Panc1 (cell line): ENCODE measurements at regions not wholly inside any gene's neighbourhood (a gene's known extent, or its start where the extent isn't known, plus 50 kb on each side); places are given as distances from the start of the nearest gene placed in this dataset.

Experiments used
- ATAC-seq: fragments of 200-7000 bp; cut with Tn5 transposase; 2 replicates; pipeline ENCODE4 v1.9.1; 2020; ENCODE audit warnings: mild to moderate bottlenecking, moderate library complexity
- BruUV-seq: library from RNA; stranded (reverse); fragments of 400-500 nt; replicated peaks from 2 replicates; lab custom pipeline; 2021; lab: Mats Ljungman, UMichigan
- CTCF ChIA-PET: fragments of 300-600 bp; sonication (Branson Sonifier 250); formaldehyde crosslinking; loops from one replicate; lab custom pipeline; 2022; ENCODE audit warnings: antibody characterized with exemption; lab: Charles Lee
- POLR2A ChIA-PET: fragments of 300-600 bp; sonication (Branson Sonifier 250); formaldehyde crosslinking; loops from one replicate; lab custom pipeline; 2022; ENCODE audit warnings: antibody characterized with exemption; lab: Charles Lee
- DNase-seq: peaks from one replicate; pipeline ENCODE4 v3.0.0-alpha.2; 2010; ENCODE audit warnings: low read depth, low spot score
- H3K27ac ChIP-seq: 2 replicates; pipeline ENCODE4 v1.5.1; 2011; ENCODE audit warnings: mild to moderate bottlenecking, low read length, inconsistent platforms
- H3K27me3 ChIP-seq: fragments of 200-500 bp; sonication (Bioruptor generic); 2 replicates; pipeline ENCODE4 v1.6.0; 2014; ENCODE audit warnings: low read length, inconsistent platforms; ENCODE audit not compliant: control insufficient read depth, insufficient read depth
- H3K36me3 ChIP-seq: fragments of 200-500 bp; sonication (Bioruptor generic); 2 replicates; pipeline ENCODE4 v1.5.1; 2014; ENCODE audit warnings: inconsistent platforms, mild to moderate bottlenecking, low read length, moderate library complexity; ENCODE audit not compliant: control insufficient read depth, insufficient read depth
- H3K4me1 ChIP-seq: 2 replicates; pipeline ENCODE4 v1.5.1; 2011; ENCODE audit warnings: inconsistent platforms, mild to moderate bottlenecking, low read length, moderate library complexity; ENCODE audit not compliant: control insufficient read depth, insufficient read depth
- H3K4me3 ChIP-seq, 2 experiments: 2 replicates each; pipeline ENCODE4 v1.5.1; 2011 to 2012; ENCODE audit warnings: low read depth in 2 of 2, low read length in 2 of 2, mild to moderate bottlenecking in 2 of 2, inconsistent platforms in 1 of 2, moderate library complexity in 1 of 2
- H3K9me3 ChIP-seq: fragments of 200-500 bp; sonication (Bioruptor generic); 2 replicates; pipeline ENCODE4 v1.5.1; 2014; ENCODE audit warnings: low read depth, mild to moderate bottlenecking, inconsistent platforms, low read length, moderate library complexity; ENCODE audit not compliant: control insufficient read depth, insufficient read depth
- CTCF ChIP-seq: fragments of 450-650 bp; IDR thresholded peaks from 2 replicates; pipeline ENCODE4 v1.5.1; 2017; ENCODE audit warnings: mild to moderate bottlenecking
- POLR2AphosphoS5 ChIP-seq: IDR thresholded peaks from 2 replicates; pipeline ENCODE4 v1.6.1; 2012; ENCODE audit warnings: mild to moderate bottlenecking, low read depth, low read length, moderate library complexity
- SIN3A ChIP-seq: IDR thresholded peaks from 2 replicates; pipeline ENCODE4 v1.6.1; 2012; ENCODE audit warnings: low read depth, mild to moderate bottlenecking, low read length, moderate library complexity, borderline replicate concordance; ENCODE audit not compliant: insufficient read depth
- TCF7L2 ChIP-seq: IDR thresholded peaks from 2 replicates; pipeline ENCODE4 v1.6.1; 2011; ENCODE audit warnings: mild to moderate bottlenecking, low read depth, low read length, inconsistent platforms
- in situ Hi-C: cut with HindIII; loops from 2 replicates; pipeline ENCODE4 v1.10.0; 2016; ENCODE audit warnings: low sequenced_read_pairs, low pct_unique_long_range_greater_than_20kb
- intact Hi-C: fragments of 100-400 bp; cut with micrococcal nuclease; formaldehyde crosslinking; loops from one replicate; pipeline ENCODE4 v1.10.0; 2022; ENCODE audit not compliant: unreplicated experiment
- TF ChIP-seq, protein P1 (sequence below), 2 experiments: IDR thresholded peaks; 2 replicates each; pipeline ENCODE4 v1.6.1; 2011 to 2012; ENCODE audit warnings: low read depth in 2 of 2, control low read depth in 1 of 2, low read length in 1 of 2, mild to moderate bottlenecking in 1 of 2, moderate library complexity in 1 of 2; ENCODE audit not compliant: insufficient read depth in 1 of 2

GRCh38 chr6:163900570-163900969 lies 486.1 kb downstream of the QKI start:
- TF ChIP-seq POLR2AphosphoS5 (no peak), CTCF (no peak), SIN3A (no peak), TCF7L2 (no peak)
- TF ChIP-seq, protein P1, sequence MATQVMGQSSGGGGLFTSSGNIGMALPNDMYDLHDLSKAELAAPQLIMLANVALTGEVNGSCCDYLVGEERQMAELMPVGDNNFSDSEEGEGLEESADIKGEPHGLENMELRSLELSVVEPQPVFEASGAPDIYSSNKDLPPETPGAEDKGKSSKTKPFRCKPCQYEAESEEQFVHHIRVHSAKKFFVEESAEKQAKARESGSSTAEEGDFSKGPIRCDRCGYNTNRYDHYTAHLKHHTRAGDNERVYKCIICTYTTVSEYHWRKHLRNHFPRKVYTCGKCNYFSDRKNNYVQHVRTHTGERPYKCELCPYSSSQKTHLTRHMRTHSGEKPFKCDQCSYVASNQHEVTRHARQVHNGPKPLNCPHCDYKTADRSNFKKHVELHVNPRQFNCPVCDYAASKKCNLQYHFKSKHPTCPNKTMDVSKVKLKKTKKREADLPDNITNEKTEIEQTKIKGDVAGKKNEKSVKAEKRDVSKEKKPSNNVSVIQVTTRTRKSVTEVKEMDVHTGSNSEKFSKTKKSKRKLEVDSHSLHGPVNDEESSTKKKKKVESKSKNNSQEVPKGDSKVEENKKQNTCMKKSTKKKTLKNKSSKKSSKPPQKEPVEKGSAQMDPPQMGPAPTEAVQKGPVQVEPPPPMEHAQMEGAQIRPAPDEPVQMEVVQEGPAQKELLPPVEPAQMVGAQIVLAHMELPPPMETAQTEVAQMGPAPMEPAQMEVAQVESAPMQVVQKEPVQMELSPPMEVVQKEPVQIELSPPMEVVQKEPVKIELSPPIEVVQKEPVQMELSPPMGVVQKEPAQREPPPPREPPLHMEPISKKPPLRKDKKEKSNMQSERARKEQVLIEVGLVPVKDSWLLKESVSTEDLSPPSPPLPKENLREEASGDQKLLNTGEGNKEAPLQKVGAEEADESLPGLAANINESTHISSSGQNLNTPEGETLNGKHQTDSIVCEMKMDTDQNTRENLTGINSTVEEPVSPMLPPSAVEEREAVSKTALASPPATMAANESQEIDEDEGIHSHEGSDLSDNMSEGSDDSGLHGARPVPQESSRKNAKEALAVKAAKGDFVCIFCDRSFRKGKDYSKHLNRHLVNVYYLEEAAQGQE (IDR thresholded peaks at IDR 0.05; ENCODE audit: insufficient read depth in 1 of 2, low read depth in 2 of 2, low read length in 1 of 2) = no peak
- DNase-seq = no peak
- POLR2A ChIA-PET = no interaction called here
- Histone ChIP-seq H3K9me3 (no peaks in the 10 kb centered on the region), H3K36me3 (no peaks in the 10 kb centered on the region), H3K27me3 (no peaks in the 10 kb centered on the region), H3K4me3 (no peak overlapping the region), H3K27ac (no peak overlapping the region), H3K4me1 (no peaks in the 10 kb centered on the region)
- ATAC-seq = no peak
- CTCF ChIA-PET = no interaction called here
- in situ Hi-C loops (no loop called here), intact Hi-C loops (no loop called here)
- BruUV-seq = no TSS peak

DNA sequence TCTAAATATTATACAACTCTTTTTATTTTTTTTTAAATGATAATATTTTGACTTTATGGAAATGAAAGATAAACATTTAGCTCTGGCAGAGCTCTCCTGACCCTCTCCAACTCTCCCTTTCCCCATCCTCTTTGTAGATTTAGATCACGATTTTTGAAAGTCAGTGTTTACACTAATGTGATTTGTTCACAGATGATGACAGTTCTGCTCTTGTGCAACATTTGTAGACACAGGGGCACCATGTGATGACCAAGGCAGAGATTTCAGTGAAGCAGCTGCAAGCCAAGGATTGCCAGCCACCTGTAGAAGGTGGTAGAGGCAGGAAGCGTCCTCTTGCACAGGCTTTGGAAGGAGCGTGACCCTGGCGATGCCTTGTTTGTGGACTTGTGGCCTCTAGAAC lies 483.2 kb downstream of the QKI start:
- Histone ChIP-seq H3K36me3 (no peaks in the 10 kb centered on the region), H3K27ac (no peak overlapping the region), H3K4me3 (no peak overlapping the region), H3K27me3 (no peaks in the 10 kb centered on the region), H3K9me3 (no peaks in the 10 kb centered on the region), H3K4me1 (no peaks in the 10 kb centered on the region)
- CTCF ChIA-PET = no interaction called here
- TF ChIP-seq, protein P1 (IDR thresholded peaks at IDR 0.05; ENCODE audit: insufficient read depth in 1 of 2, low read depth in 2 of 2, low read length in 1 of 2) = no peak
- TF ChIP-seq CTCF (no peak), TCF7L2 (no peak), POLR2AphosphoS5 (no peak), SIN3A (no peak)
- BruUV-seq = no TSS peak
- in situ Hi-C loops = no loop called here
- POLR2A ChIA-PET = no interaction called here
- DNase-seq (no peak), ATAC-seq (no peak)
- intact Hi-C loops = no loop called here
